AG10803 (cell line): ENCODE measurements at regions not wholly inside any gene's neighbourhood (a gene's known extent, or its start where the extent isn't known, plus 50 kb on each side); places are given as distances from the start of the nearest gene placed in this dataset.

Experiments
- DNase-seq: peaks from one replicate; pipeline ENCODE4 v3.0.0; 2010; ENCODE audit warnings: low read depth
- H3K4me3 ChIP-seq: 2 replicates; pipeline ENCODE4 v1.5.1; 2011; ENCODE audit warnings: mild to moderate bottlenecking, low read length, control low read depth
- CTCF ChIP-seq: conservative IDR thresholded peaks from 2 replicates; pipeline ENCODE4 v1.5.1; 2011; ENCODE audit warnings: mild to moderate bottlenecking, low read length, control low read depth, inconsistent platforms

DNA sequence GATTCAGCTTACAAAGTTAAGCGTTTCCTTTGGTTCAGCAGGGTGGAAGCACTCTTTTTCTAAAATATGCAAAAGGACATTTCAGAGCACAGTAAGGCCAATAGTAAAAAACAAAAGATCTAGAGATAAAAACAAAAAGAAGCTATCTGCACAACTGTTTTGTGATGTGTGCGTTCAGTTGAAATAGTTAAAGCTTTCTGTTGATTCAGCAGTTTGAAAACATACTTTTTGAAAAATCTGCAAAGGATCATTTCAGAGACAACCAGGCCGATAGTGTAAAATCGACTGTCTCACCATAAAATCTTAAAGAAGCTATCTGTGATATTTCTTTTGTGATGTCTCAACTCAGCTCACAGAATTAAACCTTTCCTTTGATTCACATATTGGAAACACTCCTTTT is 300.0 kb upstream of the ALG10B start:
- no peak for DNase-seq
- H3K4me3 ChIP-seq = no peak overlapping the region
- TF ChIP-seq CTCF = no peak

DNA sequence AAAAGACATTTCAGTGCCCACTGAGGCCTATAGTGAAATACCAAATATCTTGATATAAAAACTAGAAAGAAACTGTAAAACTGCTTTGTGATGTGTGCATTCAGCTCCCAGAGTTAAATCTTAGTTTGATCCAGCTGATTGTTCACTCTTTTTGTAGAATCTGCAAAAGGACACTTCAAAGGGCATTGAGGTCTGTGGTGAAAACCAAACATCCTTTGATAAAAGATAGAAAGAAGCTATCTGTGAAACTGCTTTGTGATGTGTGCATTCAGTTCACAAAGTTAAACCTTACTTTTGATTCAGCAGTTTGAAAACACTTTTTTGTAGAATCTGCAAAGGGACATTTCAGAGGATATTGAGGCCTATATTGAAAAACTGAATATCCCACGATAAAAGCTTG is 290.7 kb upstream of the ALG10B start:
- H3K4me3 ChIP-seq = no peak overlapping the region
- no peak for DNase-seq
- no peak for TF ChIP-seq CTCF

- DNase-seq = no peak
- TF ChIP-seq CTCF = no peak
- H3K4me3 ChIP-seq = no peak overlapping the region
These were observed 263.5 kb upstream of the ALG10B start for GRCh38 chr12:38053113-38053512.

DNA sequence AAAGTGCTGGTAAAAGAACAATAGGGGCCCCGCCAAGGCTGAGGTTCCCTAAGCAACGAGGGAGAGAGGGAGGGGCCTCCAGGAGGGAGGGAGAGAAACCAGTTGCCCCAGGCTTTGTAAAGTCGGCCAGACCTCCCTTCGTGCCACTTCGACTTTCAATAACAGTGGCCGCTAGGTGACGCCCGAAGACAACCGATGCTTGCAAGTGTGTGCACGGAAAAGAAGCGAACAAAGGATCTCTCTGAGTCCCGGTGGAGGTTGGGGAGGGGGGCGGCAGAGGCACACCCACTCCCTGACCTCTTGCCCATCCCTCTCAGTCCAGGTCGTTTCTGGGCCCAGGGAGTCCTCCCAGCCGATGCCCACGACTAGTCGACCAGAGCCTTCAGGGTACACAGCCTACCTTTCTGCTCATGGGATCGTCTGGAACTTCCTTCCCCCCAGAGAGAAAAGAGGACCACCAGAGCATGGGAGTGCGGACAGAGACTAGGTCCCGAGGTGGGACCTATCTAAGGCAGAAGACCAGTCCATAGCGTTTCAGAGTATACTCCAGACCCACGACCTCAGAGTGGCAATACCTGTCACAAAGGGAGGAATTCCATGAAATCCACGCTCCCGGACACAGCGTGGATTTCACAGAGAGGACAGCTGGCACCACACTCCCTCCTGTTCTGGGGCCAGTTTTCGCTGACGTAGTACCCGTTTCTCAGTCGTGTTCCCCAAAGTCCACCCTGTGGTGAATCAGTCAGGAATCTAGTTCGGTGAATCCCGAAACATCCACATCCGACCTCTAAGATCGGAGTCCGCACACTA is 262.7 kb upstream of the ALG10B start:
- TF ChIP-seq CTCF = no peak
- no peak overlapping the region for H3K4me3 ChIP-seq
- no peak for DNase-seq

- no peak for TF ChIP-seq CTCF
- no peak for DNase-seq
These were observed 259.6 kb upstream of the ALG10B start for GRCh38 chr12:38056701-38057689.

DNA sequence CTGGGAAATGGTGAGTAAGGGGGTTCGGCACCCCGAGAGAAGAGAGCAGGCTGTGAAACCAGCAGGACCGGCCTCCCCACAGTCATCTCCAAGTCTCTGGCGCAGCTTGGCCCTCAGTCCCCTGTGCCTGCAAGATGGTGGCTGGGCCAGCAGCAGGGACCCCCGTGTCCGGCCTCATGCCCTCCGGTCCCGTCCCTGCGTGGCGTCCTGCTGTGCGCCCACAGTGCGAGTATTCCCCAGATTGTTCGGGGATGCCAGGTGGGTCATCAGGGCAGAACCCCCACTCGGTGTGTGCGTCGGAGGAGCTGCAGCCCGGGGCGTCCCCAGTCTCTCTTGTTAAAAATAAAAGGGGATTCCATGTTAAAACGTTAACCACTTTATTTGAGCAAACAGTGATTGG is 216.9 kb upstream of the ALG10B start:
- DNase-seq = no peak
- TF ChIP-seq CTCF = no peak
- no peak overlapping the region for H3K4me3 ChIP-seq

More at GRCh38 chr12:38056701-38057689, 259.6 kb upstream of the ALG10B start:
- H3K4me3 ChIP-seq = no peak overlapping the region

- H3K4me3 ChIP-seq = no peak overlapping the region
- no peak for DNase-seq
- TF ChIP-seq CTCF = no peak
These were observed 214.8 kb upstream of the ALG10B start for GRCh38 chr12:38101753-38102152.
